Activated CD4-positive, alpha-beta T cell treated with anti-CD3 and anti-CD28 coated beads, Interleukin-2, amount 50 U/mL, for 48 hours (primary cell): ENCODE measurements at regions not wholly inside any gene's neighbourhood (a gene's known extent, or its start where the extent isn't known, plus 50 kb on each side); places are given as distances from the start of the nearest gene placed in this dataset.

ENCODE experiments used
- DNase-seq, 2 experiments: peaks; one replicate each; pipeline ENCODE4 v3.0.0-alpha.2; 2020

- no peak for DNase-seq
These were observed 991.6 kb upstream of the SLC10A2 start for GRCh38 chr13:104057861-104058260.

GRCh38 chr13:104045907-104046306 lies 979.7 kb upstream of the SLC10A2 start:
- no peak for DNase-seq

GRCh38 chr13:104043184-104043583 lies 977.0 kb upstream of the SLC10A2 start:
- DNase-seq = no peak

GRCh38 chr13:104034891-104035290 lies 968.7 kb upstream of the SLC10A2 start:
- no peak for DNase-seq

GRCh38 chr13:104025303-104025702 lies 959.1 kb upstream of the SLC10A2 start:
- no peak for DNase-seq

GRCh38 chr13:104024416-104025170 lies 958.4 kb upstream of the SLC10A2 start:
- DNase-seq = no peak

- no peak for DNase-seq
These were observed 955.7 kb upstream of the SLC10A2 start for GRCh38 chr13:104021806-104022397.

- DNase-seq = no peak
These were observed 951.1 kb upstream of the SLC10A2 start for GRCh38 chr13:104017317-104017716.

GRCh38 chr13:104015646-104016396 lies 949.6 kb upstream of the SLC10A2 start:
- DNase-seq = no peak

GRCh38 chr13:104014803-104015645 lies 948.8 kb upstream of the SLC10A2 start:
- DNase-seq = no peak

GRCh38 chr13:104011505-104012241 lies 945.5 kb upstream of the SLC10A2 start:
- no peak for DNase-seq

- DNase-seq = no peak
These were observed 942.6 kb upstream of the SLC10A2 start for GRCh38 chr13:104008541-104009435.

- no peak for DNase-seq
These were observed 941.9 kb upstream of the SLC10A2 start for GRCh38 chr13:104008075-104008474.

- DNase-seq = no peak
These were observed 940.4 kb upstream of the SLC10A2 start for GRCh38 chr13:104006625-104007075.

- DNase-seq = no peak
These were observed 938.4 kb upstream of the SLC10A2 start for GRCh38 chr13:104004572-104004971.

- no peak for DNase-seq
These were observed 936.0 kb upstream of the SLC10A2 start for GRCh38 chr13:104002216-104002615.

GRCh38 chr13:104001766-104002165 lies 935.5 kb upstream of the SLC10A2 start:
- DNase-seq = no peak

GRCh38 chr13:103996733-103997132 lies 930.5 kb upstream of the SLC10A2 start:
- no peak for DNase-seq

- no peak for DNase-seq
These were observed 917.7 kb upstream of the SLC10A2 start for GRCh38 chr13:103983948-103984347.

- DNase-seq = no peak
These were observed 910.2 kb upstream of the SLC10A2 start for GRCh38 chr13:103976371-103976770.

- no peak for DNase-seq
These were observed 907.5 kb upstream of the SLC10A2 start for GRCh38 chr13:103973740-103974139.
